HL-60 (cell line): ENCODE measurements at regions not wholly inside any gene's neighbourhood (a gene's known extent, or its start where the extent isn't known, plus 50 kb on each side); places are given as distances from the start of the nearest gene placed in this dataset.

Source experiments
- CTCF ChIP-seq: IDR thresholded peaks from one replicate; pipeline ENCODE4 v1.5.1; 2011; ENCODE audit warnings: low read length, control low read depth, inconsistent platforms; ENCODE audit not compliant: insufficient read depth
- GABPA ChIP-seq: IDR thresholded peaks from 2 replicates; pipeline ENCODE4 v1.6.1; 2012; ENCODE audit warnings: low read depth
- SPI1 ChIP-seq: IDR thresholded peaks from 2 replicates; pipeline ENCODE4 v1.6.1; 2012; ENCODE audit warnings: low read depth, mild to moderate bottlenecking, borderline replicate concordance

- TF ChIP-seq SPI1 (no peak), CTCF (peak; percentile 43), GABPA (no peak)
Observed at GRCh38 chr11:69918938-69919650, 99.9 kb upstream of the FGF3 start.
